Endothelial cell of umbilical vein (primary cell): ENCODE measurements at regions not wholly inside any gene's neighbourhood (a gene's known extent, or its start where the extent isn't known, plus 50 kb on each side); places are given as distances from the start of the nearest gene placed in this dataset.

Experiments used
- BruUV-seq: library from RNA; stranded (reverse); fragments of 400-500 nt; replicated peaks from 2 replicates; lab custom pipeline; 2021; lab: Mats Ljungman, UMichigan
- CTCF ChIA-PET: fragments of 300-600, 350-600 bp; sonication (Branson Sonifier 250); formaldehyde crosslinking; loops from one replicate; lab custom pipeline; 2021; ENCODE audit warnings: antibody characterized with exemption, inconsistent platforms; lab: Charles Lee
- POLR2A ChIA-PET: fragments of 300-600, 350-600 bp; sonication (Branson Sonifier 250); formaldehyde crosslinking; loops from one replicate; lab custom pipeline; 2021; ENCODE audit warnings: antibody characterized with exemption, inconsistent platforms; lab: Charles Lee
- DNase-seq: peaks from one replicate; pipeline ENCODE4 v3.0.0-alpha.2; 2011; ENCODE audit warnings: low read depth, low spot score
- FAIRE-seq: peaks from 2 replicates; lab custom pipeline; 2011; peaks lifted over from hg19 to GRCh38; lab: Jason Lieb, UNC
- H2AFZ ChIP-seq: 2 replicates; pipeline ENCODE4 v1.6.0; 2012; ENCODE audit warnings: low read depth, low read length, control low read depth, inconsistent platforms
- H3K27ac ChIP-seq: 2 replicates; pipeline ENCODE4 v1.5.1; 2011; ENCODE audit warnings: low read depth, mild to moderate bottlenecking, control low read depth, low read length, moderate library complexity; ENCODE audit not compliant: insufficient read depth
- H3K27me3 ChIP-seq, 2 experiments: 2 replicates each; pipeline versions ENCODE4 v1.6.0 to v1.6.1; 2011; ENCODE audit warnings: low read length in 2 of 2, mixed read lengths in 1 of 2; ENCODE audit not compliant: control insufficient read depth in 2 of 2, insufficient read depth in 2 of 2
- H3K36me3 ChIP-seq, 2 experiments: 2 replicates in 1 of 2; 3 replicates in 1 of 2; pipeline ENCODE4 v1.5.1; 2011; ENCODE audit warnings: low read length in 2 of 2, mild to moderate bottlenecking in 1 of 2, moderate library complexity in 1 of 2; ENCODE audit not compliant: control insufficient read depth in 2 of 2, insufficient read depth in 2 of 2; ENCODE audit errors: extremely low read depth in 1 of 2
- H3K4me1 ChIP-seq: 3 replicates; pipeline ENCODE4 v1.5.1; 2011; ENCODE audit warnings: mild to moderate bottlenecking, low read length; ENCODE audit not compliant: control insufficient read depth, insufficient read depth; ENCODE audit errors: extremely low read depth
- H3K4me2 ChIP-seq: 2 replicates; pipeline ENCODE4 v1.6.1; 2011; ENCODE audit warnings: low read length, control low read depth, mixed read lengths; ENCODE audit not compliant: insufficient read depth
- H3K4me3 ChIP-seq, 3 experiments: fragments of 200-600 bp in 1 of 3; sonication (generic), shearing (Covaris generic) in 1 of 3; replicated peaks in 1 of 3; 2 replicates each; pipeline ENCODE4 v1.5.1; 2011 to 2016; ENCODE audit warnings: control low read depth in 3 of 3, low read length in 3 of 3, mild to moderate bottlenecking in 2 of 3, inconsistent platforms in 1 of 3, low read depth in 1 of 3, moderate library complexity in 1 of 3; ENCODE audit not compliant: insufficient read depth in 1 of 3
- H3K79me2 ChIP-seq: 2 replicates; pipeline ENCODE4 v1.6.0; 2012; ENCODE audit warnings: low read length, inconsistent platforms; ENCODE audit not compliant: control insufficient read depth, insufficient read depth
- H3K9ac ChIP-seq: replicated peaks from 2 replicates; pipeline ENCODE3; 2011; ENCODE audit warnings: low read length, control low read depth; ENCODE audit not compliant: insufficient read depth; ENCODE audit errors: extremely low read depth
- H3K9me1 ChIP-seq: replicated peaks from 3 replicates; pipeline ENCODE4 v1.6.0; 2011; ENCODE audit warnings: mild to moderate bottlenecking, low read length; ENCODE audit not compliant: control insufficient read depth, insufficient read depth; ENCODE audit errors: extremely low read depth
- H3K9me3 ChIP-seq: replicated peaks from 2 replicates; pipeline ENCODE4 v1.5.1; 2012; ENCODE audit warnings: low read length, inconsistent platforms; ENCODE audit not compliant: control insufficient read depth, insufficient read depth
- H4K20me1 ChIP-seq: replicated peaks from 2 replicates; pipeline ENCODE3; 2011; ENCODE audit warnings: mild to moderate bottlenecking, low read length; ENCODE audit not compliant: control insufficient read depth, insufficient read depth; ENCODE audit errors: extremely low read depth
- EZH2 ChIP-seq: IDR thresholded peaks from 2 replicates; pipeline ENCODE4 v1.6.1; 2012; ENCODE audit warnings: borderline replicate concordance, low read depth, mild to moderate bottlenecking, moderate library complexity, low read length, inconsistent platforms; ENCODE audit not compliant: severe bottlenecking
- FOS ChIP-seq: IDR thresholded peaks from 2 replicates; pipeline ENCODE4 v1.6.1; 2011; ENCODE audit warnings: mild to moderate bottlenecking, low read length, moderate library complexity, borderline replicate concordance; ENCODE audit not compliant: insufficient read depth
- GATA2 ChIP-seq: IDR thresholded peaks from 2 replicates; pipeline ENCODE4 v1.7.0; 2011; ENCODE audit warnings: low read depth, mild to moderate bottlenecking, moderate library complexity, mixed read lengths, low read length; ENCODE audit not compliant: insufficient read length, insufficient read depth
- JUN ChIP-seq: IDR thresholded peaks from 2 replicates; pipeline ENCODE4 v1.6.1; 2011; ENCODE audit warnings: borderline replicate concordance, low read depth; ENCODE audit not compliant: insufficient read length, insufficient read depth
- MAX ChIP-seq: IDR thresholded peaks from 2 replicates; pipeline ENCODE4 v1.6.1; 2011; ENCODE audit not compliant: insufficient read depth, insufficient read length
- MYC ChIP-seq: IDR thresholded peaks from one replicate; pipeline ENCODE4 v1.6.1; 2011; ENCODE audit warnings: mild to moderate bottlenecking, low read depth, low read length
- POLR2A ChIP-seq: IDR thresholded peaks from 2 replicates; pipeline ENCODE4 v1.6.1; 2012; ENCODE audit warnings: low read depth, mild to moderate bottlenecking, control low read depth, low read length
- POLR2AphosphoS5 ChIP-seq: IDR thresholded peaks from 2 replicates; pipeline ENCODE4 v1.6.1; 2012; ENCODE audit warnings: low read depth, mild to moderate bottlenecking, control low read depth, low read length, moderate library complexity; ENCODE audit not compliant: insufficient read depth
- dilution Hi-C: fragments of 300-500 bp; cut with MboI; formaldehyde crosslinking; loops from one replicate; pipeline ENCODE4 v1.15.0; 2019; ENCODE audit warnings: low sequenced_read_pairs; ENCODE audit not compliant: extremely low pct_ligation_motif_present
- intact Hi-C: fragments of 100-400 bp; cut with micrococcal nuclease; formaldehyde crosslinking; loops from one replicate; pipeline ENCODE4 v1.10.0; 2022
- TF ChIP-seq, protein P1 (sequence below), 2 donors: IDR thresholded peaks; 1 replicate in 1 of 2; 2 replicates in 1 of 2; pipeline ENCODE4 v1.5.1; 2011; ENCODE audit warnings: low read length in 2 of 2, mild to moderate bottlenecking in 2 of 2, moderate library complexity in 2 of 2, control low read depth in 1 of 2, inconsistent platforms in 1 of 2, low read depth in 1 of 2; ENCODE audit not compliant: insufficient read depth in 1 of 2; ENCODE audit errors: extremely low read depth in 1 of 2

DNA sequence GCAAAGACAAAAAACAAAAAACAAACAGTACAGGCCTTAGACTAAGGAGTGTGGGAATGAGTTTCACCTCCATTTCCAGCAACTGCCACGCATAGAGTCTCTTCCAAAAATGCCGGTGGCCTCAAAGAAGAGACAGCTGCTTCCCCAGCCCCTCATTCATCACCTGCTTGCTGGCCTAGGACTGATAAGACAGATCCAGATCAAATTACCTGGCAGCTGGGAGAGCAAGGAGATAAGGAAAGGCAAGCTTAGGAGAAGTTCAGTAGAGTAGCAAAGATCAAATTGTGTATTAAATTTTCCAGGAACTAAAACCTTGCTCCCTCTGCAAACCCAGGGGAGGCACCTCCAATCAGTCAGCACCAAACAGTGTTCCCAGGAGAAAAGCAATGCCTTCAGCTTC, 325.8 kb upstream of the CTNNB1 start:
- dilution Hi-C loops, result no loop called here
- CTCF ChIA-PET, result no interaction called here
- intact Hi-C loops, result no loop called here
- Histone ChIP-seq H3K9me1 (no peaks in the 10 kb centered on the region), H3K4me3 (no peak overlapping the region), H2AFZ (no peak overlapping the region), H3K27ac (no peak overlapping the region), H3K9ac (no peak overlapping the region), H3K4me2 (no peak overlapping the region), H3K9me3 (no peaks in the 10 kb centered on the region), H3K79me2 (no peaks in the 10 kb centered on the region), H3K27me3 (peaks cover 0 to 7% of the 10 kb centered on the region in 2 experiments), H4K20me1 (no peaks in the 10 kb centered on the region), H3K4me1 (peaks cover 13% of the 10 kb centered on the region), H3K36me3 (no peaks in the 10 kb centered on the region)
- BruUV-seq, result no TSS peak
- POLR2A ChIA-PET, result no interaction called here
- no peak for TF ChIP-seq MYC
- TF ChIP-seq JUN, result no peak
- TF ChIP-seq GATA2, result no peak
- no peak for TF ChIP-seq MAX
- no peak for TF ChIP-seq POLR2A
- TF ChIP-seq FOS, result no peak
- no peak for TF ChIP-seq POLR2AphosphoS5
- no peak for TF ChIP-seq EZH2
- TF ChIP-seq, protein P1, sequence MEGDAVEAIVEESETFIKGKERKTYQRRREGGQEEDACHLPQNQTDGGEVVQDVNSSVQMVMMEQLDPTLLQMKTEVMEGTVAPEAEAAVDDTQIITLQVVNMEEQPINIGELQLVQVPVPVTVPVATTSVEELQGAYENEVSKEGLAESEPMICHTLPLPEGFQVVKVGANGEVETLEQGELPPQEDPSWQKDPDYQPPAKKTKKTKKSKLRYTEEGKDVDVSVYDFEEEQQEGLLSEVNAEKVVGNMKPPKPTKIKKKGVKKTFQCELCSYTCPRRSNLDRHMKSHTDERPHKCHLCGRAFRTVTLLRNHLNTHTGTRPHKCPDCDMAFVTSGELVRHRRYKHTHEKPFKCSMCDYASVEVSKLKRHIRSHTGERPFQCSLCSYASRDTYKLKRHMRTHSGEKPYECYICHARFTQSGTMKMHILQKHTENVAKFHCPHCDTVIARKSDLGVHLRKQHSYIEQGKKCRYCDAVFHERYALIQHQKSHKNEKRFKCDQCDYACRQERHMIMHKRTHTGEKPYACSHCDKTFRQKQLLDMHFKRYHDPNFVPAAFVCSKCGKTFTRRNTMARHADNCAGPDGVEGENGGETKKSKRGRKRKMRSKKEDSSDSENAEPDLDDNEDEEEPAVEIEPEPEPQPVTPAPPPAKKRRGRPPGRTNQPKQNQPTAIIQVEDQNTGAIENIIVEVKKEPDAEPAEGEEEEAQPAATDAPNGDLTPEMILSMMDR (IDR thresholded peaks at IDR 0.05; ENCODE audit: extremely low read depth in 1 of 2, insufficient read depth in 1 of 2, low read depth in 1 of 2, low read length in 2 of 2), result no peak
- no peak for FAIRE-seq
- DNase-seq, result no peak
